ENCODE measurements at regions not wholly inside any gene's neighbourhood (a gene's known extent, or its start where the extent isn't known, plus 50 kb on each side); places are given as distances from the start of the nearest gene placed in this dataset.

GRCh38 chr2:125979886-125980285, 676.1 kb upstream of the GYPC start:
- TF ChIP-seq CTCF (IDR thresholded peaks at IDR 0.05) = no peak
- TF ChIP-seq POLR2A (IDR thresholded peaks at IDR 0.05) = no peak
